NB4 (cell line): ENCODE measurements at regions not wholly inside any gene's neighbourhood (a gene's known extent, or its start where the extent isn't known, plus 50 kb on each side); places are given as distances from the start of the nearest gene placed in this dataset.

Experiments
- CTCF ChIP-seq: IDR thresholded peaks from one replicate; pipeline ENCODE4 v1.5.1; 2012; ENCODE audit warnings: low read depth, low read length
- MAX ChIP-seq: IDR thresholded peaks from 2 replicates; pipeline ENCODE4 v1.6.1; 2011; ENCODE audit warnings: low read depth, low read length
- MYC ChIP-seq: IDR thresholded peaks from 2 replicates; pipeline ENCODE4 v1.6.1; 2011; ENCODE audit warnings: low read depth, low read length
- POLR2A ChIP-seq: IDR thresholded peaks from 2 replicates; pipeline ENCODE4 v1.6.1; 2011; ENCODE audit warnings: mild to moderate bottlenecking; ENCODE audit not compliant: insufficient read length; ENCODE audit errors: extremely low read depth

- TF ChIP-seq CTCF, result no peak
- TF ChIP-seq POLR2A, result no peak
- TF ChIP-seq MAX, result no peak
- no peak for TF ChIP-seq MYC
Measured at GRCh38 chr13:30818323-30818960, 83.1 kb downstream of the ALOX5AP start.
